Natural killer cell (primary cell): ENCODE measurements at regions not wholly inside any gene's neighbourhood (a gene's known extent, or its start where the extent isn't known, plus 50 kb on each side); places are given as distances from the start of the nearest gene placed in this dataset.

Experiments
- ATAC-seq, 3 donors: fragments of 150-1000 bp in 2 of 3; fragments of 200-7000 bp in 1 of 3; cut with Tn5 transposase; 1 replicate in 1 of 3; 2 replicates in 2 of 3; pipeline ENCODE4 v1.10.0; 2021; ENCODE audit warnings: mild to moderate bottlenecking in 2 of 3, moderate library complexity in 2 of 3
- DNase-seq, 2 donors: peaks; one replicate each; pipeline versions ENCODE4 v3.0.0 to v3.0.0-alpha.2; 2013 to 2021; ENCODE audit warnings: mixed read lengths in 1 of 2
- H3K27ac ChIP-seq: one replicate; pipeline ENCODE4 v1.5.1; 2013; ENCODE audit warnings: mild to moderate bottlenecking, low read length
- H3K27me3 ChIP-seq: one replicate; pipeline ENCODE4 v1.6.1; 2013; ENCODE audit warnings: low read length; ENCODE audit not compliant: control insufficient read depth, insufficient read depth
- H3K36me3 ChIP-seq: one replicate; pipeline ENCODE4 v1.6.1; 2013; ENCODE audit warnings: low read length; ENCODE audit not compliant: control insufficient read depth, insufficient read depth
- H3K4me1 ChIP-seq: one replicate; pipeline ENCODE4 v1.6.1; 2013; ENCODE audit warnings: low read length; ENCODE audit not compliant: control insufficient read depth, insufficient read depth
- H3K4me3 ChIP-seq: one replicate; pipeline ENCODE4 v1.5.1; 2013; ENCODE audit warnings: low read length
- H3K9me3 ChIP-seq: one replicate; pipeline ENCODE4 v1.6.1; 2013; ENCODE audit warnings: low read length; ENCODE audit not compliant: control insufficient read depth, insufficient read depth
- H3K27ac Mint-ChIP-seq, 2 donors: one replicate each; pipeline ENCODE4 v1.8.0; 2022; ENCODE audit warnings: mild to moderate bottlenecking in 2 of 2, mixed read lengths in 2 of 2, moderate library complexity in 1 of 2
- H3K27me3 Mint-ChIP-seq, 2 donors: one replicate each; pipeline ENCODE4 v1.8.0; 2022; ENCODE audit warnings: low read depth in 2 of 2, mixed read lengths in 2 of 2
- H3K36me3 Mint-ChIP-seq: one replicate; pipeline ENCODE4 v1.8.0; 2022; ENCODE audit warnings: mixed read lengths
- H3K4me1 Mint-ChIP-seq, 2 donors: one replicate each; pipeline ENCODE4 v1.8.0; 2022; ENCODE audit warnings: mixed read lengths in 2 of 2
- H3K4me3 Mint-ChIP-seq: one replicate; pipeline ENCODE4 v1.8.0; 2022; ENCODE audit warnings: mild to moderate bottlenecking, moderate library complexity, mixed read lengths
- H3K9me3 Mint-ChIP-seq, 2 donors: one replicate each; pipeline ENCODE4 v1.8.0; 2022; ENCODE audit warnings: mixed read lengths in 2 of 2
- WGBS: methylation state at CpG from one replicate; pipeline ENCODE4 v1.1.7; 2013; ENCODE audit warnings: missing lambda C conversion rate; ENCODE audit not compliant: insufficient coverage; 5-methylcytosine and 5-hydroxymethylcytosine counted together
- intact Hi-C: fragments of 100-400 bp; cut with micrococcal nuclease; formaldehyde crosslinking; loops from one replicate; pipeline ENCODE4 v1.14.2; 2022
- TF ChIP-seq, protein P1 (sequence below): fragments of 200-600 bp; IDR thresholded peaks from one replicate; pipeline ENCODE4 v1.8.0; 2022; ENCODE audit warnings: antibody characterized with exemption

DNA sequence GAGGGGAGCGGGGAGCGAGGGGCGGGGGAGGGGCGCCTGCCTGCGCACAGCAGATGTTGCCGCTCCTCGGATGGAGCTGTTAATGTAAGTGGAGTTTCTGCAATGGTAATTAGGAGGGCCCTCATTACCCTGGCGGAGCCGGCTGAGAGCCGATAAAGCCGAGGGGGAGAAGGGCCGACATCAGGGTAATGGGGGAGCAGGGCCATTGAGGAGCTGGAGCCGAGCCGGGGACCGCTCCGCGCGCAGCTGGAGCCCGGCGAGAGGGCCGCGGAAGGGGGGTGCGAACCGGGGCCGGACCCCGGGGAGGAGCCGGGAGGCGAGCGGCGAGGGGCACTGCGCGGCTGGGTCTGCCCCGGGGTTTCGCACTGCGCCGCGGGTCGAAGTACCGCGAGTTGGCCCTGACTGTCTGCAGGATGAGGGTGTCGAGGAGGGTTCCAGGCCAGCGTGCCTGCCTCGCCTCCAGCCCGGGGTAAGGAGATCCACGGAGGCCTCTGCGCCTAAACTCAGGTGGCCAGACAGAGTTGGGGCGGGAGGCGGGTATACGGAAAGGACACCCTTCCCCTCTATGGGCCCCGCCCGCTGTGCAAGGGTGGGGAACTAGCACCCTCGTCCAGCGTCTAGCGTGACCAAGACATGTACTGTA is 55.0 kb upstream of the LBX1 start:
- DNase-seq, result no peak
- TF ChIP-seq, protein P1, sequence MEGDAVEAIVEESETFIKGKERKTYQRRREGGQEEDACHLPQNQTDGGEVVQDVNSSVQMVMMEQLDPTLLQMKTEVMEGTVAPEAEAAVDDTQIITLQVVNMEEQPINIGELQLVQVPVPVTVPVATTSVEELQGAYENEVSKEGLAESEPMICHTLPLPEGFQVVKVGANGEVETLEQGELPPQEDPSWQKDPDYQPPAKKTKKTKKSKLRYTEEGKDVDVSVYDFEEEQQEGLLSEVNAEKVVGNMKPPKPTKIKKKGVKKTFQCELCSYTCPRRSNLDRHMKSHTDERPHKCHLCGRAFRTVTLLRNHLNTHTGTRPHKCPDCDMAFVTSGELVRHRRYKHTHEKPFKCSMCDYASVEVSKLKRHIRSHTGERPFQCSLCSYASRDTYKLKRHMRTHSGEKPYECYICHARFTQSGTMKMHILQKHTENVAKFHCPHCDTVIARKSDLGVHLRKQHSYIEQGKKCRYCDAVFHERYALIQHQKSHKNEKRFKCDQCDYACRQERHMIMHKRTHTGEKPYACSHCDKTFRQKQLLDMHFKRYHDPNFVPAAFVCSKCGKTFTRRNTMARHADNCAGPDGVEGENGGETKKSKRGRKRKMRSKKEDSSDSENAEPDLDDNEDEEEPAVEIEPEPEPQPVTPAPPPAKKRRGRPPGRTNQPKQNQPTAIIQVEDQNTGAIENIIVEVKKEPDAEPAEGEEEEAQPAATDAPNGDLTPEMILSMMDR, result no peak
- 10% methylated on average over 54 of the region's 54 CpGs for WGBS
- no peak overlapping the region for H3K4me3 Mint-ChIP-seq
- H3K36me3 ChIP-seq, result no peaks in the 10 kb centered on the region
- no peaks in the 10 kb centered on the region for H3K36me3 Mint-ChIP-seq
- H3K4me3 ChIP-seq, result no peak overlapping the region
- intact Hi-C loops, result no loop called here
- no peak overlapping the region for H3K27ac ChIP-seq
- H3K27ac Mint-ChIP-seq, result no peak overlapping the region
- peaks cover 43% of the 10 kb centered on the region for H3K27me3 ChIP-seq
- H3K9me3 Mint-ChIP-seq, result no peaks in the 10 kb centered on the region
- peaks cover 0 to 13% of the 10 kb centered on the region in 2 donors for H3K4me1 Mint-ChIP-seq
- peaks cover 64 to 68% of the 10 kb centered on the region in 2 donors for H3K27me3 Mint-ChIP-seq
- H3K9me3 ChIP-seq, result no peaks in the 10 kb centered on the region
- no peaks in the 10 kb centered on the region for H3K4me1 ChIP-seq
- ATAC-seq, result peak in 1 of 3 donors; percentile 26

DNA sequence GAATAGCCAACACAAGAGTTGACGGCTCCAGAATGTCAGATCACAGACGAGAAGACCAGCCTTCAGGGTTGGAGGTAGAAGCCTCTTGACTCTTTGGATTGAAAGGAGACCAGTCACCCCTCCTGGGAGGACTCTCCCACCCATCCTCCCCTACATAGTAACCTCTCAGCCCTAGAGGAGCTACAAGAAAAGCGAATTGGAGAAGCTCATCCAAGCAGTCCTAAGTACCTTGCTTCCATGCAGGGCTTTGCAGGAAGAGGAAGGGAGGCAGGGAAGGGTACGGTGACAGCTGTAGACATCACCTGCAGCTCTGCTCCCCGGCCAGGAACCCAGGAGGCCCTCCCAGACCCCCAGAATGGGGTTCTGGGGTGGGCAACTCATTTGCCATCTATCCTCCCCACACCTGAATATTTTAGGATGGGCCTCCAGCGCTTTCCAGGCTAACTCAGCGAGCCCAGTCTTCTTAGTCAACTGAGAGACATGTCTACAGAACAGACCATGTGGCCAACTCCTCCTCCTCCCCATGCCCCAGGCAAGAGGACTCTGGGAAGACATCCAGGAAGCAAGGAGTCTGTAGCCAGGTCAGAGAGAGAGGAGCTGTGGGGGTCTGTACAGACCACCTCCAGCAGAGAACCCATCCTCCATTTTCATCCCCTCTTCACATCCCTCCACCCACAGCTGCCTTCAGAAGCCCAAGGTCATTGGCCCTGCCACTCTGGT is 55.6 kb upstream of the LBX1 start:
- Histone ChIP-seq H3K36me3 (no peaks in the 10 kb centered on the region), H3K4me1 (no peaks in the 10 kb centered on the region), H3K27me3 (peaks cover 44% of the 10 kb centered on the region), H3K4me3 (no peak overlapping the region), H3K9me3 (no peaks in the 10 kb centered on the region), H3K27ac (no peak overlapping the region)
- intact Hi-C loops, result no loop called here
- no peak overlapping the region for H3K27ac Mint-ChIP-seq
- no peaks in the 10 kb centered on the region for H3K36me3 Mint-ChIP-seq
- H3K27me3 Mint-ChIP-seq, result peaks cover 71 to 73% of the 10 kb centered on the region in 2 donors
- DNase-seq (no peak), ATAC-seq (no peak)
- no peaks in the 10 kb centered on the region for H3K9me3 Mint-ChIP-seq
- H3K4me3 Mint-ChIP-seq, result no peak overlapping the region
- TF ChIP-seq, protein P1, result no peak
- 28% methylated on average over 7 of the region's 7 CpGs for WGBS
- peaks cover 0 to 13% of the 10 kb centered on the region in 2 donors for H3K4me1 Mint-ChIP-seq

- Mint-ChIP-seq H3K36me3 (no peaks in the 10 kb centered on the region), H3K9me3 (no peaks in the 10 kb centered on the region), H3K27ac (no peak overlapping the region), H3K4me3 (no peak overlapping the region), H3K4me1 (peaks cover 0 to 13% of the 10 kb centered on the region in 2 donors), H3K27me3 (peaks cover 76 to 80% of the 10 kb centered on the region in 2 donors)
- no peak overlapping the region for H3K4me3 ChIP-seq
- no peaks in the 10 kb centered on the region for H3K9me3 ChIP-seq
- H3K36me3 ChIP-seq, result no peaks in the 10 kb centered on the region
- TF ChIP-seq, protein P1, result no peak
- no peaks in the 10 kb centered on the region for H3K4me1 ChIP-seq
- DNase-seq, result no peak
- H3K27ac ChIP-seq, result no peak overlapping the region
- peaks cover 51% of the 10 kb centered on the region for H3K27me3 ChIP-seq
- intact Hi-C loops, result no loop called here
- ATAC-seq, result no peak
- 12% methylated on average over 15 of the region's 15 CpGs for WGBS
Measured at GRCh38 chr10:101285519-101286070, 56.3 kb upstream of the LBX1 start.
